DMS153 (cell line): ENCODE measurements at regions not wholly inside any gene's neighbourhood (a gene's known extent, or its start where the extent isn't known, plus 50 kb on each side); places are given as distances from the start of the nearest gene placed in this dataset.

Experiments
- DNase-seq: peaks from one replicate; lab custom pipeline; 2025; lab: John Stamatoyannopoulos, UW

- no peak for DNase-seq
Measured at GRCh38 chr4:151606061-151606460, 154.7 kb downstream of the GATB start.

GRCh38 chr4:151610229-151610628 is 150.6 kb downstream of the GATB start:
- DNase-seq = no peak

GRCh38 chr4:151611960-151612359 is 148.8 kb downstream of the GATB start:
- DNase-seq = no peak

- DNase-seq = no peak
Measured at GRCh38 chr4:151613290-151613689, 147.5 kb downstream of the GATB start.

GRCh38 chr4:151614561-151614960 is 146.2 kb downstream of the GATB start:
- no peak for DNase-seq

- DNase-seq = no peak
Measured at GRCh38 chr4:151618858-151619257, 141.9 kb downstream of the GATB start.

- DNase-seq = no peak
Measured at GRCh38 chr4:151620066-151620465, 140.7 kb downstream of the GATB start.
